GM19043 (cell line): ENCODE measurements at regions not wholly inside any gene's neighbourhood (a gene's known extent, or its start where the extent isn't known, plus 50 kb on each side); places are given as distances from the start of the nearest gene placed in this dataset.
"Not testable (repeated sequence)": the region's sequence is repeated elsewhere in the genome, so short reads cannot be mapped to it uniquely, and the experiment has no call there.

ENCODE experiments used
- ATAC-seq: cut with Tn5 transposase; IDR thresholded peaks from one replicate; pipeline ENCODE4 v1.9.1; 2021; ENCODE audit warnings: low read depth; ENCODE audit not compliant: unreplicated experiment

- no peak for ATAC-seq
These were observed 692.7 kb upstream of the ZNF385D start for GRCh38 chr3:22443571-22444233.

GRCh38 chr3:22445336-22445735, 694.3 kb upstream of the ZNF385D start:
- ATAC-seq, result not testable (repeated sequence)

- no peak for ATAC-seq
These were observed 699.9 kb upstream of the ZNF385D start for GRCh38 chr3:22450786-22451400.

- ATAC-seq, result no peak
These were observed 700.5 kb upstream of the ZNF385D start for GRCh38 chr3:22451501-22451900.

GRCh38 chr3:22453906-22454535, 703.0 kb upstream of the ZNF385D start:
- ATAC-seq, result no peak

GRCh38 chr3:22469995-22470394, 719.0 kb upstream of the ZNF385D start:
- ATAC-seq, result no peak

GRCh38 chr3:22471557-22471956, 720.5 kb upstream of the ZNF385D start:
- no peak for ATAC-seq

GRCh38 chr3:22474706-22475445, 723.9 kb upstream of the ZNF385D start:
- no peak for ATAC-seq

GRCh38 chr3:22475665-22476240, 724.7 kb upstream of the ZNF385D start:
- ATAC-seq, result no peak

GRCh38 chr3:22476976-22477375, 726.0 kb upstream of the ZNF385D start:
- ATAC-seq, result no peak

GRCh38 chr3:22485954-22486353, 717.2 kb upstream of the UBE2E2 start:
- ATAC-seq, result no peak

- ATAC-seq, result no peak
These were observed 712.4 kb upstream of the UBE2E2 start for GRCh38 chr3:22490747-22491146.

- no peak for ATAC-seq
These were observed 711.8 kb upstream of the UBE2E2 start for GRCh38 chr3:22491344-22491743.

GRCh38 chr3:22492342-22492741, 710.8 kb upstream of the UBE2E2 start:
- ATAC-seq, result no peak

- no peak for ATAC-seq
These were observed 707.9 kb upstream of the UBE2E2 start for GRCh38 chr3:22495241-22495640.

- ATAC-seq, result no peak
These were observed 707.3 kb upstream of the UBE2E2 start for GRCh38 chr3:22495791-22496190.

GRCh38 chr3:22496641-22497040, 706.5 kb upstream of the UBE2E2 start:
- no peak for ATAC-seq

GRCh38 chr3:22506871-22507270, 696.3 kb upstream of the UBE2E2 start:
- no peak for ATAC-seq

- no peak for ATAC-seq
These were observed 695.4 kb upstream of the UBE2E2 start for GRCh38 chr3:22507709-22508108.

- ATAC-seq, result no peak
These were observed 679.2 kb upstream of the UBE2E2 start for GRCh38 chr3:22523925-22524324.

GRCh38 chr3:22526266-22526837, 676.8 kb upstream of the UBE2E2 start:
- no peak for ATAC-seq
